IMR-90 (cell line): ENCODE measurements at regions not wholly inside any gene's neighbourhood (a gene's known extent, or its start where the extent isn't known, plus 50 kb on each side); places are given as distances from the start of the nearest gene placed in this dataset.

ENCODE experiments used
- ATAC-seq: fragments of 200-7000 bp; cut with Tn5 transposase; 2 replicates; pipeline ENCODE4 v1.9.1; 2020; ENCODE audit warnings: low read depth, mild to moderate bottlenecking, moderate library complexity
- BruUV-seq: library from RNA; stranded (reverse); fragments of 400-500 nt; replicated peaks from 2 replicates; lab custom pipeline; 2021; lab: Mats Ljungman, UMichigan
- CTCF ChIA-PET: fragments of 300-600 bp; formaldehyde crosslinking; extraction: SDS; loops from one replicate; lab custom pipeline; 2021; ENCODE audit warnings: antibody characterized with exemption; lab: Yijun Ruan, JAX
- POLR2A ChIA-PET: fragments of 300-600 bp; sonication (Branson Sonifier 250); formaldehyde crosslinking; loops from one replicate; lab custom pipeline; 2022; ENCODE audit warnings: antibody characterized with exemption; ENCODE audit not compliant: unreplicated experiment; lab: Charles Lee
- DNase-seq: peaks from one replicate; pipeline ENCODE4 v3.0.0; 2013
- H2AFZ ChIP-seq: replicated peaks from 2 replicates; pipeline ENCODE3; 2013; ENCODE audit warnings: low read length, mild to moderate bottlenecking; ENCODE audit not compliant: poor library complexity
- H2AK5ac ChIP-seq: 2 replicates; pipeline ENCODE4 v1.6.1; 2013; ENCODE audit warnings: low read depth, low read length, inconsistent platforms
- H2AK9ac ChIP-seq: replicated peaks from 2 replicates; pipeline ENCODE3; 2013; ENCODE audit warnings: mild to moderate bottlenecking, low read depth, low read length, moderate library complexity; ENCODE audit not compliant: poor library complexity
- H2BK120ac ChIP-seq: 2 replicates; pipeline ENCODE4 v1.6.1; 2013; ENCODE audit warnings: low read depth, low read length, inconsistent platforms
- H2BK15ac ChIP-seq: 3 replicates; pipeline ENCODE4 v1.6.1; 2013; ENCODE audit warnings: low read depth, low read length, inconsistent platforms
- H2BK20ac ChIP-seq: 2 replicates; pipeline ENCODE4 v1.6.1; 2013; ENCODE audit warnings: low read depth, mild to moderate bottlenecking, inconsistent platforms, low read length, moderate library complexity
- H2BK5ac ChIP-seq: 2 replicates; pipeline ENCODE4 v1.6.1; 2013; ENCODE audit warnings: mild to moderate bottlenecking, low read depth, low read length, inconsistent platforms; ENCODE audit not compliant: poor library complexity, severe bottlenecking
- H3K14ac ChIP-seq: replicated peaks from 2 replicates; pipeline ENCODE4 v1.6.1; 2013; ENCODE audit warnings: low read depth, low read length, inconsistent platforms
- H3K18ac ChIP-seq: 2 replicates; pipeline ENCODE4 v1.6.1; 2013; ENCODE audit warnings: low read depth, low read length, control low read depth
- H3K23ac ChIP-seq: 2 replicates; pipeline ENCODE4 v1.6.1; 2013; ENCODE audit warnings: low read depth, low read length, inconsistent platforms
- H3K27ac ChIP-seq: 2 replicates; pipeline ENCODE4 v1.5.1; 2013; ENCODE audit warnings: mild to moderate bottlenecking, control low read depth, low read length; ENCODE audit not compliant: insufficient read depth
- H3K27me3 ChIP-seq: 2 replicates; pipeline ENCODE4 v1.6.1; 2013; ENCODE audit warnings: low read length; ENCODE audit not compliant: control insufficient read depth, insufficient read depth
- H3K36me3 ChIP-seq: 2 replicates; pipeline ENCODE4 v1.6.1; 2013; ENCODE audit warnings: low read length, mixed read lengths; ENCODE audit not compliant: control insufficient read depth, insufficient read depth
- H3K4ac ChIP-seq: 2 replicates; pipeline ENCODE4 v1.6.1; 2013; ENCODE audit warnings: low read depth, low read length, inconsistent platforms
- H3K4me1 ChIP-seq: 2 replicates; pipeline ENCODE4 v1.6.1; 2013; ENCODE audit warnings: low read length, mixed read lengths; ENCODE audit not compliant: control insufficient read depth, insufficient read depth
- H3K4me2 ChIP-seq: 2 replicates; pipeline ENCODE4 v1.6.1; 2013; ENCODE audit warnings: low read depth, mild to moderate bottlenecking, control low read depth, low read length, moderate library complexity
- H3K4me3 ChIP-seq: 2 replicates; pipeline ENCODE4 v1.5.1; 2013; ENCODE audit warnings: low read depth, mild to moderate bottlenecking, control low read depth, low read length, moderate library complexity; ENCODE audit not compliant: insufficient read depth
- H3K56ac ChIP-seq: 2 replicates; pipeline ENCODE4 v1.6.1; 2013; ENCODE audit warnings: low read length, inconsistent platforms; ENCODE audit not compliant: insufficient read depth; ENCODE audit errors: extremely low read depth
- H3K79me1 ChIP-seq, 2 experiments: 2 replicates each; pipeline ENCODE4 v1.6.1; 2013; ENCODE audit warnings: low read length in 2 of 2, inconsistent platforms in 1 of 2, low read depth in 1 of 2
- H3K9ac ChIP-seq: 2 replicates; pipeline ENCODE4 v1.6.1; 2013; ENCODE audit warnings: low read depth, low read length, control low read depth
- H3K9me1 ChIP-seq: 2 replicates; pipeline ENCODE4 v1.6.1; 2013; ENCODE audit warnings: low read length, inconsistent platforms; ENCODE audit not compliant: insufficient read depth
- H3K9me3 ChIP-seq: 2 replicates; pipeline ENCODE4 v1.6.1; 2013; ENCODE audit warnings: low read length; ENCODE audit not compliant: control insufficient read depth, insufficient read depth
- H4K20me1 ChIP-seq: 2 replicates; pipeline ENCODE4 v1.6.1; 2013; ENCODE audit warnings: low read length, inconsistent platforms; ENCODE audit not compliant: insufficient read depth
- H4K5ac ChIP-seq: 2 replicates; pipeline ENCODE4 v1.6.1; 2013; ENCODE audit warnings: mild to moderate bottlenecking, low read depth, low read length, control low read depth
- H4K8ac ChIP-seq, 2 experiments: 2 replicates each; pipeline ENCODE4 v1.6.1; 2013; ENCODE audit warnings: low read depth in 2 of 2, low read length in 2 of 2, control low read depth in 1 of 2, inconsistent platforms in 1 of 2
- H4K91ac ChIP-seq: 2 replicates; pipeline ENCODE4 v1.6.1; 2013; ENCODE audit warnings: low read depth, low read length, inconsistent platforms; ENCODE audit not compliant: insufficient read depth
- BHLHE40 ChIP-seq: fragments of 150-350 bp; IDR thresholded peaks from 2 replicates; pipeline ENCODE4 v1.6.1; 2016; ENCODE audit warnings: mild to moderate bottlenecking, low read depth, low read length
- CHD1 ChIP-seq: IDR thresholded peaks from 2 replicates; pipeline ENCODE4 v1.6.1; 2012; ENCODE audit warnings: low read depth, low read length, improper control_type of control experiment
- CTCF ChIP-seq: conservative IDR thresholded peaks from 2 replicates; pipeline ENCODE4 v1.5.1; 2012; ENCODE audit warnings: mild to moderate bottlenecking, low read depth, low read length, improper control_type of control experiment
- FOS ChIP-seq: fragments of 150-350 bp; IDR thresholded peaks from 2 replicates; pipeline ENCODE4 v1.6.1; 2016; ENCODE audit warnings: low read depth, low read length
- MAFK ChIP-seq: IDR thresholded peaks from 2 replicates; pipeline ENCODE4 v1.6.1; 2012; ENCODE audit warnings: low read depth, low read length, improper control_type of control experiment
- MAZ ChIP-seq: IDR thresholded peaks from 2 replicates; pipeline ENCODE4 v1.6.1; 2012; ENCODE audit warnings: low read depth, mild to moderate bottlenecking, low read length, improper control_type of control experiment, moderate library complexity, borderline replicate concordance
- MXI1 ChIP-seq: IDR thresholded peaks from 2 replicates; pipeline ENCODE4 v1.6.1; 2012; ENCODE audit warnings: low read depth, mild to moderate bottlenecking, low read length, moderate library complexity, borderline replicate concordance
- POLR2A ChIP-seq: IDR thresholded peaks from 2 replicates; pipeline ENCODE4 v1.6.1; 2012; ENCODE audit warnings: mild to moderate bottlenecking, low read depth, low read length
- RAD21 ChIP-seq: IDR thresholded peaks from 2 replicates; pipeline ENCODE4 v1.6.1; 2012; ENCODE audit warnings: low read length, improper control_type of control experiment
- RCOR1 ChIP-seq: IDR thresholded peaks from 2 replicates; pipeline ENCODE4 v1.6.1; 2012; ENCODE audit warnings: mild to moderate bottlenecking, low read length, improper control_type of control experiment; ENCODE audit not compliant: insufficient replicate concordance
- RFX5 ChIP-seq: IDR thresholded peaks from 2 replicates; pipeline ENCODE4 v1.8.0; 2012; ENCODE audit warnings: low read depth, mild to moderate bottlenecking, low read length, moderate library complexity
- USF2 ChIP-seq: fragments of 150-350 bp; IDR thresholded peaks from 2 replicates; pipeline ENCODE4 v1.6.1; 2017; ENCODE audit warnings: mild to moderate bottlenecking, antibody characterized with exemption, low read length, low read depth
- WGBS, 2 experiments: methylation state at CpG; one replicate each; pipeline versions ENCODE4 v1.1.5 to v1.1.7; 2013; ENCODE audit warnings: missing lambda C conversion rate in 2 of 2; ENCODE audit not compliant: insufficient read length in 1 of 2; ENCODE audit errors: extremely low coverage in 2 of 2; 5-methylcytosine and 5-hydroxymethylcytosine counted together
- dilution Hi-C: fragments of 300-500 bp; cut with HindIII; formaldehyde crosslinking; loops from one replicate; pipeline ENCODE4 v1.14.3; 2018; ENCODE audit warnings: low sequenced_read_pairs; ENCODE audit not compliant: unreplicated experiment
- in situ Hi-C: fragments of 300-500 bp; cut with MboI; formaldehyde crosslinking; loops from 3 replicates; pipeline ENCODE4 v1.14.3; 2019; ENCODE audit warnings: low sequenced_read_pairs, inconsistent platforms, mixed read lengths
- intact Hi-C: fragments of 100-400 bp; cut with micrococcal nuclease; formaldehyde crosslinking; loops from 2 replicates; pipeline ENCODE4 v1.10.0; 2022

- no peak overlapping the region for H2BK15ac ChIP-seq
- no peaks in the 10 kb centered on the region for H3K36me3 ChIP-seq
- no peak overlapping the region for H3K27ac ChIP-seq
- no peak overlapping the region for H4K8ac ChIP-seq
- TF ChIP-seq POLR2A (no peak), RCOR1 (no peak), USF2 (no peak), RAD21 (no peak), MAZ (no peak), CHD1 (no peak), CTCF (no peak), BHLHE40 (no peak), RFX5 (no peak), MAFK (no peak), FOS (no peak), MXI1 (no peak)
- H3K79me1 ChIP-seq: no peaks in the 10 kb centered on the region
- no peak overlapping the region for H3K4me2 ChIP-seq
- no peaks in the 10 kb centered on the region for H3K9me1 ChIP-seq
- ATAC-seq: no peak
- H3K4me3 ChIP-seq: no peak overlapping the region
- CTCF ChIA-PET: no interaction called here
- H2AK9ac ChIP-seq: no peak overlapping the region
- in situ Hi-C loops: no loop called here
- no peaks in the 10 kb centered on the region for H3K27me3 ChIP-seq
- no peak overlapping the region for H2BK120ac ChIP-seq
- H3K56ac ChIP-seq: no peak overlapping the region
- no peak overlapping the region for H4K5ac ChIP-seq
- H2BK20ac ChIP-seq: no peak overlapping the region
- intact Hi-C loops: no loop called here
- DNase-seq: no peak
- H2BK5ac ChIP-seq: no peak overlapping the region
- H3K18ac ChIP-seq: no peak overlapping the region
- no peaks in the 10 kb centered on the region for H3K9me3 ChIP-seq
- H3K4me1 ChIP-seq: no peaks in the 10 kb centered on the region
- H3K9ac ChIP-seq: no peak overlapping the region
- POLR2A ChIA-PET: no interaction called here
- no peak overlapping the region for H2AK5ac ChIP-seq
- H4K91ac ChIP-seq: no peak overlapping the region
- dilution Hi-C loops: no loop called here
- WGBS, 2 experiments: 60% methylated on average over 2 of the region's 9 CpGs; no CpG with 5 or more reads in 1 of the 2 experiments
- H4K20me1 ChIP-seq: no peaks in the 10 kb centered on the region
- no TSS peak for BruUV-seq
- no peak overlapping the region for H3K23ac ChIP-seq
- no peak overlapping the region for H3K14ac ChIP-seq
- no peak overlapping the region for H3K4ac ChIP-seq
- no peak overlapping the region for H2AFZ ChIP-seq
Measured at GRCh38 chr1:182129398-182129797, 67.9 kb upstream of the ZNF648 start.
